Osteoblast (primary cell): ENCODE measurements at regions not wholly inside any gene's neighbourhood (a gene's known extent, or its start where the extent isn't known, plus 50 kb on each side); places are given as distances from the start of the nearest gene placed in this dataset.
A peak's percentile ranks its signal among the peaks of the same experiment; 100 is the strongest.

Experiments used
- DNase-seq: peaks from one replicate; pipeline ENCODE4 v3.0.0; 2011; ENCODE audit warnings: low spot score, mixed read lengths; ENCODE audit not compliant: insufficient read length; ENCODE audit errors: missing footprints
- H2AFZ ChIP-seq: 2 replicates; pipeline ENCODE4 v1.6.0; 2011; ENCODE audit warnings: mild to moderate bottlenecking, low read length
- H3K27ac ChIP-seq: 2 replicates; pipeline ENCODE4 v1.5.1; 2011; ENCODE audit warnings: mild to moderate bottlenecking, low read depth, low read length, moderate library complexity
- H3K27me3 ChIP-seq: 2 replicates; pipeline ENCODE4 v1.6.0; 2012; ENCODE audit warnings: mild to moderate bottlenecking, control low read depth, inconsistent platforms, low read length, moderate library complexity; ENCODE audit not compliant: insufficient read depth
- H3K36me3 ChIP-seq: 2 replicates; pipeline ENCODE4 v1.5.1; 2011; ENCODE audit warnings: mild to moderate bottlenecking, low read length, control low read depth, moderate library complexity; ENCODE audit not compliant: insufficient read depth
- H3K4me1 ChIP-seq: 2 replicates; pipeline ENCODE4 v1.5.1; 2011; ENCODE audit warnings: mild to moderate bottlenecking, low read length, control low read depth, moderate library complexity; ENCODE audit not compliant: insufficient read depth
- H3K4me2 ChIP-seq: 2 replicates; pipeline ENCODE4 v1.6.0; 2011; ENCODE audit warnings: mild to moderate bottlenecking, low read length; ENCODE audit not compliant: insufficient read depth
- H3K4me3 ChIP-seq: fragments of 200-600 bp; sonication (generic); 3 replicates; pipeline ENCODE4 v1.5.1; 2012; ENCODE audit warnings: mild to moderate bottlenecking, low read length, inconsistent platforms; ENCODE audit not compliant: insufficient read depth
- H3K79me2 ChIP-seq: 2 replicates; pipeline ENCODE4 v1.6.0; 2012; ENCODE audit warnings: mild to moderate bottlenecking, low read length, control low read depth, inconsistent platforms; ENCODE audit not compliant: insufficient read depth
- H3K9me3 ChIP-seq: 2 replicates; pipeline ENCODE4 v1.5.1; 2011; ENCODE audit warnings: low read depth, low read length, control low read depth
- H4K20me1 ChIP-seq: 2 replicates; pipeline ENCODE4 v1.6.0; 2012; ENCODE audit warnings: mild to moderate bottlenecking, low read length, control low read depth; ENCODE audit not compliant: insufficient read depth
- CTCF ChIP-seq: IDR thresholded peaks from 2 replicates; pipeline ENCODE4 v1.5.1; 2011; ENCODE audit warnings: mild to moderate bottlenecking, low read depth, low read length, moderate library complexity; ENCODE audit errors: extremely low read depth

- no peak overlapping the region for H3K4me2 ChIP-seq
- H4K20me1 ChIP-seq = no peaks in the 10 kb centered on the region
- H3K4me1 ChIP-seq = peaks cover 11% of the 10 kb centered on the region
- H3K4me3 ChIP-seq = no peak overlapping the region
- H2AFZ ChIP-seq = no peak overlapping the region
- no peak for TF ChIP-seq CTCF
- no peaks in the 10 kb centered on the region for H3K9me3 ChIP-seq
- no peaks in the 10 kb centered on the region for H3K79me2 ChIP-seq
- H3K36me3 ChIP-seq = no peaks in the 10 kb centered on the region
- no peaks in the 10 kb centered on the region for H3K27me3 ChIP-seq
- no peak for DNase-seq
- H3K27ac ChIP-seq = no peak overlapping the region
Observed at GRCh38 chr10:78299851-78300468, 266.3 kb downstream of the RPS24 start.

GRCh38 chr10:78300526-78300925, 266.9 kb downstream of the RPS24 start:
- TF ChIP-seq CTCF = no peak
- no peak overlapping the region for H3K4me2 ChIP-seq
- H3K4me3 ChIP-seq = no peak overlapping the region
- H3K9me3 ChIP-seq = no peaks in the 10 kb centered on the region
- no peaks in the 10 kb centered on the region for H3K36me3 ChIP-seq
- no peak for DNase-seq
- no peaks in the 10 kb centered on the region for H4K20me1 ChIP-seq
- H3K79me2 ChIP-seq = no peaks in the 10 kb centered on the region
- H3K27ac ChIP-seq = no peak overlapping the region
- H2AFZ ChIP-seq = no peak overlapping the region
- peaks cover 11% of the 10 kb centered on the region for H3K4me1 ChIP-seq
- H3K27me3 ChIP-seq = no peaks in the 10 kb centered on the region

- TF ChIP-seq CTCF = no peak
- DNase-seq = no peak
- Histone ChIP-seq H2AFZ (peak overlapping the region; percentile 14), H3K79me2 (no peaks in the 10 kb centered on the region), H3K4me2 (no peak overlapping the region), H3K27ac (no peak overlapping the region), H4K20me1 (no peaks in the 10 kb centered on the region), H3K9me3 (no peaks in the 10 kb centered on the region), H3K4me1 (peaks cover 11% of the 10 kb centered on the region), H3K36me3 (no peaks in the 10 kb centered on the region), H3K4me3 (no peak overlapping the region), H3K27me3 (no peaks in the 10 kb centered on the region)
Observed at GRCh38 chr10:78301481-78301880, 267.8 kb downstream of the RPS24 start.

- H3K4me2 ChIP-seq = peak overlapping the region; percentile 94
- H3K79me2 ChIP-seq = no peaks in the 10 kb centered on the region
- no peak overlapping the region for H2AFZ ChIP-seq
- peaks cover 11% of the 10 kb centered on the region for H3K4me1 ChIP-seq
- peak; percentile 22 for TF ChIP-seq CTCF
- H3K4me3 ChIP-seq = peak overlapping the region; percentile 76
- H4K20me1 ChIP-seq = no peaks in the 10 kb centered on the region
- no peak overlapping the region for H3K27ac ChIP-seq
- no peaks in the 10 kb centered on the region for H3K36me3 ChIP-seq
- H3K27me3 ChIP-seq = no peaks in the 10 kb centered on the region
- no peaks in the 10 kb centered on the region for H3K9me3 ChIP-seq
- DNase-seq = peak; percentile 70
Observed at GRCh38 chr10:78301891-78302738, 268.5 kb downstream of the RPS24 start.
